Loucy (cell line): ENCODE measurements at regions not wholly inside any gene's neighbourhood (a gene's known extent, or its start where the extent isn't known, plus 50 kb on each side); places are given as distances from the start of the nearest gene placed in this dataset.

Experiments
- H2AFZ ChIP-seq: fragments of 200-600 bp; sonication (generic); 2 replicates; pipeline ENCODE4 v1.6.0; 2016; ENCODE audit warnings: antibody characterized with exemption, mild to moderate bottlenecking, low read length, moderate library complexity
- H3F3A ChIP-seq: fragments of 200-600 bp; 2 replicates; pipeline ENCODE4 v1.6.0; 2016; ENCODE audit warnings: antibody characterized with exemption, low read depth, mild to moderate bottlenecking
- H3K27me3 ChIP-seq: fragments of 200-600 bp; sonication (generic); 2 replicates; pipeline ENCODE4 v1.6.1; 2014; ENCODE audit warnings: low read length, mild to moderate bottlenecking; ENCODE audit not compliant: insufficient read depth, poor library complexity, severe bottlenecking
- H3K36me3 ChIP-seq: fragments of 200-600 bp; sonication (generic); 2 replicates; pipeline ENCODE4 v1.6.1; 2016; ENCODE audit warnings: low read length; ENCODE audit not compliant: insufficient read depth
- H3K4me1 ChIP-seq: fragments of 200-600 bp; sonication (generic); 2 replicates; pipeline ENCODE4 v1.5.1; 2014; ENCODE audit warnings: low read length, mild to moderate bottlenecking; ENCODE audit not compliant: insufficient read depth, poor library complexity, severe bottlenecking
- H3K4me2 ChIP-seq: fragments of 200-600 bp; sonication (generic); 2 replicates; pipeline ENCODE4 v1.6.0; 2014; ENCODE audit warnings: antibody characterized with exemption, low read length, low read depth, mild to moderate bottlenecking; ENCODE audit not compliant: poor library complexity, severe bottlenecking
- H3K4me3 ChIP-seq: fragments of 200-600 bp; sonication (generic); 2 replicates; pipeline ENCODE4 v1.5.1; 2014; ENCODE audit warnings: low read length, mild to moderate bottlenecking, mixed read lengths; ENCODE audit not compliant: poor library complexity, severe bottlenecking
- H3K79me2 ChIP-seq: fragments of 200-600 bp; sonication (generic); 2 replicates; pipeline ENCODE4 v1.6.1; 2014; ENCODE audit warnings: low read length; ENCODE audit not compliant: insufficient read depth
- H3K9ac ChIP-seq: fragments of 200-600 bp; sonication (generic); 2 replicates; pipeline ENCODE4 v1.6.0; 2014; ENCODE audit warnings: mild to moderate bottlenecking, low read depth, low read length, moderate library complexity; ENCODE audit not compliant: poor library complexity, severe bottlenecking
- H3K9me2 ChIP-seq: fragments of 200-600 bp; sonication (generic); replicated peaks from 2 replicates; pipeline ENCODE4 v1.6.1; 2016; ENCODE audit warnings: low read depth, low read length, mixed read lengths
- H3K9me3 ChIP-seq: fragments of 200-600 bp; sonication (generic); 2 replicates; pipeline ENCODE4 v1.6.1; 2014; ENCODE audit warnings: mild to moderate bottlenecking, antibody characterized with exemption, low read length, low read depth; ENCODE audit not compliant: insufficient read depth
- H4K20me1 ChIP-seq: fragments of 200-600 bp; sonication (generic); 2 replicates; pipeline ENCODE4 v1.6.0; 2014; ENCODE audit warnings: antibody characterized with exemption, low read length, mild to moderate bottlenecking; ENCODE audit not compliant: insufficient read depth, poor library complexity, severe bottlenecking
- EZH2phosphoT487 ChIP-seq: fragments of 200-600 bp; IDR thresholded peaks from 2 replicates; pipeline ENCODE4 v1.6.1; 2018; ENCODE audit warnings: antibody characterized with exemption, mild to moderate bottlenecking, moderate library complexity, borderline replicate concordance
- TF ChIP-seq, protein P1 (sequence below): fragments of 200-600 bp; sonication (generic); conservative IDR thresholded peaks from 2 replicates; pipeline ENCODE4 v1.5.1; 2014; ENCODE audit warnings: mild to moderate bottlenecking, antibody characterized with exemption, low read length

DNA sequence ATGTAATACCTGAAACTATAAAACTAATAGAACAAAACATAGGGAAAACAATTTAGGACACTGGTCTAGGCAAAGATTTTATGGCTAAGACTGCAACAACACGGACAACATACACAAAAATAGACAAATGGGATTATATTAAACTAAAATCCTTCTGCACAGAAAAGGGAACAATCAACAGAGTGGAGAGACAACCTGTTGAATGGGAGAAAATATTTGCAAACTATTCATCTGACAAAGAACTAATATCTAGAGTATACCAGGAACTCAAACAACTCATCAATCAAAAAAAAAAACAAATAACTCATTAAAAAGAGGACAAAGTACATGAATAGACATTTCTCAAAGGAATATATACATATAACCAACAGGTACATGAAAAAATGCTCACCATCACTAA lies 174.5 kb downstream of the FNDC1 start:
- no peaks in the 10 kb centered on the region for H3K9me3 ChIP-seq

DNA sequence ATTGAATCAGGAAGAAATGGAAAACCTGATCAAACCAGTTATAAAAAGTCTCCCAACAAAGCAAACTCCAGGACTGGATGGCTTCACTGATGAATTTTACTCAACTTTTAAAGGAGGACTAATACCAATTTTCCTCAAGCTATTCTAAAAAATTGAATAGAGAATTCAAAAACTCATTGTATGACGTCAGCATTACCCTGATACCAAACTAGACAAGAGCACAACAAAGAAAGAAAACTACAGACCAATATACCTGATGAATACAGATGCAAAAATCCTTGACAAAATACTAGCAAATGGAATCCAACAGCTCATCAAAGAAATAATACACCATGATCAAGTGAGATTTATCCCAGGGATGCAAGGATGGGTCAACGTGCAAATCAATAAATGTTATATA lies 172.9 kb downstream of the FNDC1 start:
- Histone ChIP-seq H3K9me2 (no peaks in the 10 kb centered on the region), H3K9me3 (peaks cover 4% of the 10 kb centered on the region; the same call in 1 of the 2 replicates), H3K9ac (no peak overlapping the region), H3K4me2 (no peak overlapping the region), H3K4me1 (no peaks in the 10 kb centered on the region), H3K27me3 (no peaks in the 10 kb centered on the region), H3K36me3 (no peaks in the 10 kb centered on the region), H3K79me2 (no peaks in the 10 kb centered on the region), H3F3A (no peaks in the 10 kb centered on the region), H4K20me1 (no peaks in the 10 kb centered on the region), H2AFZ (no peak overlapping the region), H3K4me3 (no peak overlapping the region)
- TF ChIP-seq EZH2phosphoT487, result no peak
- TF ChIP-seq, protein P1, sequence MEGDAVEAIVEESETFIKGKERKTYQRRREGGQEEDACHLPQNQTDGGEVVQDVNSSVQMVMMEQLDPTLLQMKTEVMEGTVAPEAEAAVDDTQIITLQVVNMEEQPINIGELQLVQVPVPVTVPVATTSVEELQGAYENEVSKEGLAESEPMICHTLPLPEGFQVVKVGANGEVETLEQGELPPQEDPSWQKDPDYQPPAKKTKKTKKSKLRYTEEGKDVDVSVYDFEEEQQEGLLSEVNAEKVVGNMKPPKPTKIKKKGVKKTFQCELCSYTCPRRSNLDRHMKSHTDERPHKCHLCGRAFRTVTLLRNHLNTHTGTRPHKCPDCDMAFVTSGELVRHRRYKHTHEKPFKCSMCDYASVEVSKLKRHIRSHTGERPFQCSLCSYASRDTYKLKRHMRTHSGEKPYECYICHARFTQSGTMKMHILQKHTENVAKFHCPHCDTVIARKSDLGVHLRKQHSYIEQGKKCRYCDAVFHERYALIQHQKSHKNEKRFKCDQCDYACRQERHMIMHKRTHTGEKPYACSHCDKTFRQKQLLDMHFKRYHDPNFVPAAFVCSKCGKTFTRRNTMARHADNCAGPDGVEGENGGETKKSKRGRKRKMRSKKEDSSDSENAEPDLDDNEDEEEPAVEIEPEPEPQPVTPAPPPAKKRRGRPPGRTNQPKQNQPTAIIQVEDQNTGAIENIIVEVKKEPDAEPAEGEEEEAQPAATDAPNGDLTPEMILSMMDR, result no peak

More for the DNA sequence above, 174.5 kb downstream of the FNDC1 start:
- H3K4me1 ChIP-seq, result no peaks in the 10 kb centered on the region
- H3K36me3 ChIP-seq, result no peaks in the 10 kb centered on the region
- H3K79me2 ChIP-seq, result no peaks in the 10 kb centered on the region
- no peaks in the 10 kb centered on the region for H3F3A ChIP-seq
- H4K20me1 ChIP-seq, result no peaks in the 10 kb centered on the region
- no peaks in the 10 kb centered on the region for H3K9me2 ChIP-seq
- no peak overlapping the region for H3K4me3 ChIP-seq
- H3K27me3 ChIP-seq, result no peaks in the 10 kb centered on the region
- TF ChIP-seq, protein P1, result no peak
- no peak for TF ChIP-seq EZH2phosphoT487
- no peak overlapping the region for H3K9ac ChIP-seq
- no peak overlapping the region for H3K4me2 ChIP-seq
- H2AFZ ChIP-seq, result no peak overlapping the region

DNA sequence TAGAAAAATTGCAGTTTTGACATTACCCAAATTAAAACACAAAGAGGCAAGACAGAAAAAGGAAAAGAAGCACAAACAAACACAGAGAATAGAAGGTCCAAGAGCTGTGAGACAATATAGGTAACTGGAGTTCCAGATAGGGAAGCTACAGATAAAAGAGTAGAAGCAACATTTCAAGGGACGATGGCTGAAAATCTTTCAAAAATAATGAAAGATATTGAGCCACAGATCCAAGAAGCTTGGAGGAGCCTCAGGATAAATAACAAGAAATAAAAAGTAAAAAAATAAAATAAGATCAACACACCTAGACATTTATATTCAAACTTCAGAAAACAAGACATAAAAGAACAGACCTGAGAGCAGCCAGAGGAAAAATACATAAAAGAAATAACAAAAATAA lies 164.9 kb downstream of the FNDC1 start:
- Histone ChIP-seq H3K4me2 (no peak overlapping the region), H3K27me3 (no peaks in the 10 kb centered on the region), H3K9me2 (no peaks in the 10 kb centered on the region), H4K20me1 (no peaks in the 10 kb centered on the region), H3K9me3 (peaks cover 4% of the 10 kb centered on the region; the same call in 1 of the 2 replicates), H3K9ac (no peak overlapping the region), H3K4me1 (no peaks in the 10 kb centered on the region), H3K79me2 (no peaks in the 10 kb centered on the region), H3K4me3 (no peak overlapping the region), H3F3A (no peaks in the 10 kb centered on the region), H2AFZ (no peak overlapping the region), H3K36me3 (no peaks in the 10 kb centered on the region)
- no peak for TF ChIP-seq EZH2phosphoT487
- TF ChIP-seq, protein P1, result no peak
